OCI-LY3 (cell line): ENCODE measurements at regions not wholly inside any gene's neighbourhood (a gene's known extent, or its start where the extent isn't known, plus 50 kb on each side); places are given as distances from the start of the nearest gene placed in this dataset.
"Not testable (repeated sequence)": the region's sequence is repeated elsewhere in the genome, so short reads cannot be mapped to it uniquely, and the experiment has no call there.

Experiments used
- H2AFZ ChIP-seq: fragments of 200-600, 300-600 bp; shearing (Covaris generic); 2 replicates; pipeline ENCODE4 v1.6.0; 2014; ENCODE audit warnings: antibody characterized with exemption, low read depth, low read length
- H3K27ac ChIP-seq: fragments of 200-600, 300-600 bp; sonication (generic); 2 replicates; pipeline ENCODE4 v1.5.1; 2014; ENCODE audit warnings: mild to moderate bottlenecking, low read length, moderate library complexity, mixed read lengths
- H3K27me3 ChIP-seq: fragments of 200-600, 300-600 bp; sonication (generic); 2 replicates; pipeline ENCODE4 v1.6.1; 2014; ENCODE audit warnings: low read depth, low read length, mixed read lengths
- H3K36me3 ChIP-seq: fragments of 200-600, 300-600 bp; sonication (generic); replicated peaks from 2 replicates; pipeline ENCODE3; 2014; ENCODE audit warnings: low read depth, low read length, mixed read lengths
- H3K4me1 ChIP-seq: fragments of 300-600, 200-600 bp; sonication (generic); 2 replicates; pipeline ENCODE4 v1.6.1; 2014; ENCODE audit warnings: low read length, mixed read lengths
- H3K4me2 ChIP-seq: fragments of 200-600, 300-600 bp; sonication (generic); 2 replicates; pipeline ENCODE4 v1.6.1; 2014; ENCODE audit warnings: low read length, mixed read lengths
- H3K4me3 ChIP-seq: fragments of 300-600, 200-600 bp; sonication (generic); 2 replicates; pipeline ENCODE4 v1.5.1; 2014; ENCODE audit warnings: antibody characterized with exemption, mild to moderate bottlenecking, low read length, moderate library complexity
- H3K79me2 ChIP-seq: fragments of 300-600, 200-600 bp; shearing (Covaris generic); 2 replicates; pipeline ENCODE4 v1.6.1; 2014; ENCODE audit warnings: mild to moderate bottlenecking, low read length, mixed read lengths
- H3K9ac ChIP-seq: fragments of 300-600, 200-600 bp; shearing (Covaris generic); 2 replicates; pipeline ENCODE4 v1.6.0; 2014; ENCODE audit warnings: mild to moderate bottlenecking, low read length, moderate library complexity
- H3K9me3 ChIP-seq: fragments of 200-600, 300-600 bp; shearing (Covaris generic); 2 replicates; pipeline ENCODE4 v1.6.1; 2014; ENCODE audit warnings: low read length, mixed read lengths; ENCODE audit not compliant: insufficient read depth
- H4K20me1 ChIP-seq: fragments of 200-600, 300-600 bp; sonication (generic); 2 replicates; pipeline ENCODE4 v1.6.1; 2016; ENCODE audit warnings: low read length, mixed read lengths; ENCODE audit not compliant: insufficient read depth
- CTCF ChIP-seq: fragments of 200-600, 300-600 bp; sonication (generic); IDR thresholded peaks from 2 replicates; pipeline ENCODE4 v1.5.1; 2014; ENCODE audit warnings: antibody characterized with exemption, low read length, low read depth
- EZH2phosphoT487 ChIP-seq: fragments of 200-600 bp; shearing (Covaris generic); IDR thresholded peaks from 2 replicates; pipeline ENCODE4 v1.6.1; 2018; ENCODE audit warnings: antibody characterized with exemption, mixed run types, low read depth

GRCh38 chr2:83253848-83254247 lies 1205.2 kb downstream of the SUCLG1 start:
- no peaks in the 10 kb centered on the region for H4K20me1 ChIP-seq
- no peaks in the 10 kb centered on the region for H3K36me3 ChIP-seq
- H3K9ac ChIP-seq: no peak overlapping the region
- TF ChIP-seq EZH2phosphoT487: no peak
- TF ChIP-seq CTCF: no peak
- H3K4me2 ChIP-seq: no peak overlapping the region
- H3K4me1 ChIP-seq: no peaks in the 10 kb centered on the region
- no peak overlapping the region for H2AFZ ChIP-seq
- no peak overlapping the region for H3K4me3 ChIP-seq
- no peaks in the 10 kb centered on the region for H3K79me2 ChIP-seq
- no peaks in the 10 kb centered on the region for H3K27me3 ChIP-seq
- no peak overlapping the region for H3K27ac ChIP-seq
- H3K9me3 ChIP-seq: no peaks in the 10 kb centered on the region

- Histone ChIP-seq H3K9ac (no peak overlapping the region), H3K27ac (no peak overlapping the region), H3K9me3 (no peaks in the 10 kb centered on the region), H3K79me2 (no peaks in the 10 kb centered on the region), H3K4me1 (no peaks in the 10 kb centered on the region), H3K4me3 (no peak overlapping the region), H2AFZ (peak overlapping the region; percentile 25; the same call in 1 of the 2 replicates), H3K36me3 (no peaks in the 10 kb centered on the region), H3K4me2 (no peak overlapping the region), H3K27me3 (no peaks in the 10 kb centered on the region), H4K20me1 (no peaks in the 10 kb centered on the region)
- TF ChIP-seq EZH2phosphoT487 (no peak), CTCF (no peak)
Measured at GRCh38 chr2:83251321-83251872, 1207.7 kb downstream of the SUCLG1 start.

GRCh38 chr2:83245806-83246537 lies 1213.1 kb downstream of the SUCLG1 start:
- H3K27ac ChIP-seq, H3K4me2 ChIP-seq, H3K79me2 ChIP-seq, H3K4me3 ChIP-seq, H3K27me3 ChIP-seq, H3K4me1 ChIP-seq, H3K36me3 ChIP-seq, H2AFZ ChIP-seq, H4K20me1 ChIP-seq, H3K9ac ChIP-seq, H3K9me3 ChIP-seq: not testable (repeated sequence)

GRCh38 chr2:83240611-83241010 lies 1218.5 kb downstream of the SUCLG1 start:
- H3K9ac ChIP-seq: no peak overlapping the region
- no peaks in the 10 kb centered on the region for H4K20me1 ChIP-seq
- H2AFZ ChIP-seq: no peak overlapping the region
- TF ChIP-seq CTCF: no peak
- no peak overlapping the region for H3K4me3 ChIP-seq
- no peaks in the 10 kb centered on the region for H3K79me2 ChIP-seq
- H3K27me3 ChIP-seq: no peaks in the 10 kb centered on the region
- no peak overlapping the region for H3K4me2 ChIP-seq
- no peaks in the 10 kb centered on the region for H3K9me3 ChIP-seq
- no peak overlapping the region for H3K27ac ChIP-seq
- no peaks in the 10 kb centered on the region for H3K4me1 ChIP-seq
- H3K36me3 ChIP-seq: no peaks in the 10 kb centered on the region
